Activated naive CD4-positive, alpha-beta T cell treated with anti-CD3 and anti-CD28 coated beads, Interleukin-2, amount 10 ng/mL, durations not matched to agents 7 days and 5 days (primary cell): ENCODE measurements at regions not wholly inside any gene's neighbourhood (a gene's known extent, or its start where the extent isn't known, plus 50 kb on each side); places are given as distances from the start of the nearest gene placed in this dataset.

Experiments used
- CTCF ChIA-PET: fragments of 350-600 bp; sonication (Branson Sonifier 250); formaldehyde crosslinking; loops from one replicate; lab custom pipeline; 2021; ENCODE audit warnings: antibody characterized with exemption; lab: Charles Lee
- DNase-seq: peaks from one replicate; pipeline ENCODE4 v3.0.0-alpha.2; 2020
- H3K27ac Mint-ChIP-seq: one replicate; pipeline ENCODE4 v1.8.0; 2021; ENCODE audit warnings: mild to moderate bottlenecking, moderate library complexity, mixed read lengths
- H3K27me3 Mint-ChIP-seq: one replicate; pipeline ENCODE4 v1.8.0; 2021; ENCODE audit warnings: mild to moderate bottlenecking, mixed read lengths
- H3K36me3 Mint-ChIP-seq: one replicate; pipeline ENCODE4 v1.8.0; 2021; ENCODE audit warnings: mixed read lengths
- H3K4me1 Mint-ChIP-seq: one replicate; pipeline ENCODE4 v1.8.0; 2021; ENCODE audit warnings: mixed read lengths
- H3K4me3 Mint-ChIP-seq: one replicate; pipeline ENCODE4 v1.8.0; 2021; ENCODE audit warnings: mild to moderate bottlenecking, moderate library complexity, mixed read lengths
- H3K9me3 Mint-ChIP-seq: one replicate; pipeline ENCODE4 v1.8.0; 2021; ENCODE audit warnings: mixed read lengths

GRCh38 chr2:237012004-237012403, 73.7 kb upstream of the COPS8 start:
- Mint-ChIP-seq H3K4me3 (no peak overlapping the region), H3K27me3 (peaks cover 15% of the 10 kb centered on the region), H3K4me1 (no peaks in the 10 kb centered on the region), H3K27ac (no peak overlapping the region), H3K9me3 (no peaks in the 10 kb centered on the region), H3K36me3 (no peaks in the 10 kb centered on the region)
- CTCF ChIA-PET: no interaction called here
- DNase-seq: no peak

GRCh38 chr2:237012577-237013267, 73.0 kb upstream of the COPS8 start:
- Mint-ChIP-seq H3K4me1 (no peaks in the 10 kb centered on the region), H3K36me3 (no peaks in the 10 kb centered on the region), H3K4me3 (no peak overlapping the region), H3K27me3 (peaks cover 15% of the 10 kb centered on the region), H3K27ac (no peak overlapping the region), H3K9me3 (no peaks in the 10 kb centered on the region)
- CTCF ChIA-PET: no interaction called here
- no peak for DNase-seq

GRCh38 chr2:237016121-237016915, 69.4 kb upstream of the COPS8 start:
- CTCF ChIA-PET: interaction anchor here (0.8 kb wide), 1 partner anchor 8 kb away, joined by 4 read pairs; no protein-coding TSS in a partner anchor
- Mint-ChIP-seq H3K4me1 (no peaks in the 10 kb centered on the region), H3K27ac (no peak overlapping the region), H3K4me3 (no peak overlapping the region), H3K27me3 (peaks cover 6% of the 10 kb centered on the region), H3K9me3 (no peaks in the 10 kb centered on the region), H3K36me3 (no peaks in the 10 kb centered on the region)
- DNase-seq: no peak

- Mint-ChIP-seq H3K27ac (no peak overlapping the region), H3K4me1 (no peaks in the 10 kb centered on the region), H3K9me3 (no peaks in the 10 kb centered on the region), H3K27me3 (peaks cover 13% of the 10 kb centered on the region), H3K36me3 (no peaks in the 10 kb centered on the region), H3K4me3 (no peak overlapping the region)
- DNase-seq: no peak
- CTCF ChIA-PET: no interaction called here
Measured at GRCh38 chr2:237020090-237020489, 65.6 kb upstream of the COPS8 start.

GRCh38 chr2:237022533-237022932, 63.2 kb upstream of the COPS8 start:
- Mint-ChIP-seq H3K27me3 (peaks cover 6% of the 10 kb centered on the region), H3K4me1 (no peaks in the 10 kb centered on the region), H3K27ac (no peak overlapping the region), H3K9me3 (no peaks in the 10 kb centered on the region), H3K4me3 (no peak overlapping the region), H3K36me3 (no peaks in the 10 kb centered on the region)
- CTCF ChIA-PET: no interaction called here
- DNase-seq: no peak

DNA sequence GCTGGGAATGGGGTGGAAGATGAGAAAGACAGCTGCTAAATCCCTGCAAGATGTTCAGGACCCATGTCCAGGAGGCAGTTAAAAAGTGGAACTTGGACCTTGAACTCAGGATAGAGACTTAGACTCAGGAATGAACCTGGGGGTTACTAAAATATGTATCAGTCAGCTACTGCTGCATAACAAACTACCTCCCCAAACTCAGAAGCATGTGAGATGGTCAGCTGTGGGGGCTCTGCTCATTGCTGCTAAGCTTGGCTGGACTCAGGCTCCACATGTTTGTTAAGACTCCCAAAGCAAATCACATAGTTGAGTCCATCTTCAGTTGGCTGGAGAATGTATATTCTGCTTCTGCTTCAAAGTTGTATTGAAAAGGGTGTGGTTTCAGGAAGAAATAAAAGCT, 61.4 kb upstream of the COPS8 start:
- Mint-ChIP-seq H3K9me3 (no peaks in the 10 kb centered on the region), H3K36me3 (no peaks in the 10 kb centered on the region), H3K4me3 (no peak overlapping the region)

DNA sequence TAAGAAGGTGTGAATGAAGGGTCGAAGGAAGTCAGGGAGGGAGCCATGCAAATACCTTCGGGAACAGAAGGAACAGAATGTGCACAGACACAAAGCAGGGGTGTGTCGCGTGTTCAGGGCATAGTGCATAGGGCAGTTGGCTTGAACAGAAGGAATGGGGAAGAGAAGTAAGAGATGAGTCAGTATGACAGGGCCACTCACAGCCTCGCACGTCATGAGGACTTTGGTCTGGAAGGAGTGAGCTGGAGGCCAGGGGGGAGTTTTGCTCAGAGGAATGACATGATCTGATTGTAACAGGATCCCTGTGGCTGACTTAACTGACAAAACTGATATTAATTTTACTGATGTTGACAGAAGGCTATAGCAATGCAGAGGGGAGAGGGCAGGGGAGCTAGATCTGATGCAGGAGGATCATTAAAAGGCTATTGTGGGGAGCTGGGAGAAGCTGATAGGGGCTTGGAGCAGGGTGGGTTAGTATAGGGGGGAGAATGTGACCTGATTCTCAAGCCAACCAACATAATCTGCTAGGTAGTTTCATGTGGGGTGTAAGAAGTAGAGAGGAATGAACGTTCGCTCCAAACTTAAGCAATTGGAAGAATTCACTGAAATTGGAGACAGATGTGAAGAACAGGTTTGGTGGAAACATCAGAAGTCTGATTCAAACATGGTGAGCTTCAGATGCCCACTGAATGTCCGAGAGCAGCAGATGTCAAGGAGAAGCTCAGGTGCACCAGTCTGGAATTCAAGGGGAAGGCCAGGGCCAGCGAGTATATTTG, 60.4 kb upstream of the COPS8 start:
- H3K36me3 Mint-ChIP-seq: no peaks in the 10 kb centered on the region
- CTCF ChIA-PET: interaction anchor here (0.9 to 1.4 kb wide), 2 partner anchors 9 to 682 kb away, joined by 4 to 5 read pairs; no protein-coding TSS in a partner anchor
- DNase-seq: no peak
- no peaks in the 10 kb centered on the region for H3K9me3 Mint-ChIP-seq
- H3K4me1 Mint-ChIP-seq: no peaks in the 10 kb centered on the region
- H3K27ac Mint-ChIP-seq: no peak overlapping the region
- H3K27me3 Mint-ChIP-seq: peaks cover 6% of the 10 kb centered on the region
- H3K4me3 Mint-ChIP-seq: no peak overlapping the region

More for the DNA sequence above, 61.4 kb upstream of the COPS8 start:
- Mint-ChIP-seq H3K27ac (no peak overlapping the region), H3K27me3 (peaks cover 6% of the 10 kb centered on the region), H3K4me1 (no peaks in the 10 kb centered on the region)
- CTCF ChIA-PET: interaction anchor here (0.9 to 1.4 kb wide), 2 partner anchors 8 to 681 kb away, joined by 4 to 5 read pairs; no protein-coding TSS in a partner anchor
- no peak for DNase-seq

- Mint-ChIP-seq H3K27ac (no peak overlapping the region), H3K9me3 (no peaks in the 10 kb centered on the region), H3K27me3 (peaks cover 5% of the 10 kb centered on the region), H3K4me1 (no peaks in the 10 kb centered on the region), H3K4me3 (no peak overlapping the region), H3K36me3 (no peaks in the 10 kb centered on the region)
- peak; percentile 66 for DNase-seq
- CTCF ChIA-PET: interaction anchor here (0.6 to 1.5 kb wide), 11 partner anchors 8 to 674 kb away, joined by 3 to 6 read pairs (median 3); partner anchors contain the start of gene ACKR3
Measured at GRCh38 chr2:237026981-237027711, 58.5 kb upstream of the COPS8 start.

GRCh38 chr2:237027712-237028029, 58.0 kb upstream of the COPS8 start:
- CTCF ChIA-PET: interaction anchor here (0.9 to 1.5 kb wide), 8 partner anchors 10 to 674 kb away, joined by 3 to 6 read pairs (median 4); partner anchors contain the start of gene ACKR3
- Mint-ChIP-seq H3K27ac (no peak overlapping the region), H3K9me3 (no peaks in the 10 kb centered on the region), H3K27me3 (no peaks in the 10 kb centered on the region), H3K4me1 (no peaks in the 10 kb centered on the region), H3K36me3 (no peaks in the 10 kb centered on the region), H3K4me3 (no peak overlapping the region)
- DNase-seq: no peak

GRCh38 chr2:237030382-237030781, 55.3 kb upstream of the COPS8 start:
- Mint-ChIP-seq H3K36me3 (no peaks in the 10 kb centered on the region), H3K4me1 (no peaks in the 10 kb centered on the region), H3K27me3 (no peaks in the 10 kb centered on the region), H3K4me3 (no peak overlapping the region), H3K9me3 (no peaks in the 10 kb centered on the region), H3K27ac (no peak overlapping the region)
- CTCF ChIA-PET: no interaction called here
- no peak for DNase-seq

- Mint-ChIP-seq H3K9me3 (no peaks in the 10 kb centered on the region), H3K36me3 (no peaks in the 10 kb centered on the region), H3K4me3 (no peak overlapping the region), H3K4me1 (no peaks in the 10 kb centered on the region), H3K27ac (no peak overlapping the region), H3K27me3 (no peaks in the 10 kb centered on the region)
- DNase-seq: no peak
- CTCF ChIA-PET: no interaction called here
Measured at GRCh38 chr2:237033536-237034060, 52.1 kb upstream of the COPS8 start.

DNA sequence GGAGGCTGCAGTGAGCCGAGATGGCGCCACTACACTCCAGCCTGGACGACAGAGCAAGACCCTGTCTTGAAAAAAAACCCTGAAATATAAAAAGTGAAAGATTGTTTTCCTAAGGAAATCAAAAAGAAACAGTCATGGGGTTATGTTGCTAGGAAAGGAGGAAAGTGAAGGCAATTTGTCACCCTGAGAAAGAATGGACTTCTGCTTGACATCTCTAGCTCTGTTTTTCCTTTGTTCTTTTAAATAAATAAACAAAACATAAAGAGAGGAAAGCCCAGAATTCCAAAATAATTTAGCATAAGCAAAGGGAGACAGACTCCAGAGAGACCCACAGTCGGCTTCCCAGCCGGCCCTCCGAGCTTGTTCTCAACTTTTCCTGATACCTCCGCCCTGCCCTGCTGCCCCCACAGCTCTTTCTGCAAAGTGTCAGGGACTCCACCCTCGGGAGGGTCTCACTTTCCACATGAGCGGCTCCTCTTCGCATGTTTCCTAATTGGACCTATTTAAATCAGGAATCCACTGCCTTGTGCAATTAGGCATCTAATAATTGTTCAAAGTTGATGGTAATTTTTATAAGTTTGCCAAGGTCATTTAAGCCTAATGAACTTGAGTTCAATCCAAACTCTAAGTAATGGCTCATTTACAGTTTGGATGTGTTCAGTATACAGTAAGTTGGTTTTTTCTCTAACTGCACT, 49.8 kb upstream of the COPS8 start:
- Mint-ChIP-seq H3K9me3 (no peaks in the 10 kb centered on the region), H3K36me3 (no peaks in the 10 kb centered on the region), H3K27ac (no peak overlapping the region), H3K27me3 (no peaks in the 10 kb centered on the region), H3K4me3 (no peak overlapping the region), H3K4me1 (no peaks in the 10 kb centered on the region)
- CTCF ChIA-PET: interaction anchor here (1.3 kb wide), 1 partner anchor 9 kb away, joined by 3 read pairs; no protein-coding TSS in a partner anchor
- no peak for DNase-seq
